ENCODE measurements at regions not wholly inside any gene's neighbourhood (a gene's known extent, or its start where the extent isn't known, plus 50 kb on each side); places are given as distances from the start of the nearest gene placed in this dataset.

DNA sequence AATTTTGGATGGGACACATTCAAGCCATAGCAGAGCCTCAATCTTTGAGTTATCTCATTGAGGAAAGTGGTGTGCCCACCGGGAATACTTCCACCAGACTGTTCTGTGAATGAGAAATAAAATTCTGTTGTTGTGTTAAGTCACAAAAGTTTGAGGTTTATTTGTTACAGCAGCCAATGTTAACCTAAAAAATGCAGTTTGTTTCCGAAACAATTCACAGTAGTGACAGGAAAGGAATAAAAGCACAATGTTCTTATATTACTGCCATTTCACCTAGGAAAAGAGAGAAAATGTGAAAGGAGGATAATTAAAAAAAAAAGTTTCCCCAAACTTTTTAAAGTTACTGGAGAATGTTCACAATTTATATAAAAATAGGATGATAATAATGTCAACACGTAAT lies 344.6 kb downstream of the CD83 start:
- WGBS (ENCODE audit: low lambda C conversion rate, missing lambda C conversion rate), result 88% methylated on average over 3 of the region's 3 CpGs
- H3K36me3 ChIP-seq (replicated peaks; ENCODE audit: insufficient read depth, low read depth), result no peaks in the 10 kb centered on the region
- TF ChIP-seq, protein P1, sequence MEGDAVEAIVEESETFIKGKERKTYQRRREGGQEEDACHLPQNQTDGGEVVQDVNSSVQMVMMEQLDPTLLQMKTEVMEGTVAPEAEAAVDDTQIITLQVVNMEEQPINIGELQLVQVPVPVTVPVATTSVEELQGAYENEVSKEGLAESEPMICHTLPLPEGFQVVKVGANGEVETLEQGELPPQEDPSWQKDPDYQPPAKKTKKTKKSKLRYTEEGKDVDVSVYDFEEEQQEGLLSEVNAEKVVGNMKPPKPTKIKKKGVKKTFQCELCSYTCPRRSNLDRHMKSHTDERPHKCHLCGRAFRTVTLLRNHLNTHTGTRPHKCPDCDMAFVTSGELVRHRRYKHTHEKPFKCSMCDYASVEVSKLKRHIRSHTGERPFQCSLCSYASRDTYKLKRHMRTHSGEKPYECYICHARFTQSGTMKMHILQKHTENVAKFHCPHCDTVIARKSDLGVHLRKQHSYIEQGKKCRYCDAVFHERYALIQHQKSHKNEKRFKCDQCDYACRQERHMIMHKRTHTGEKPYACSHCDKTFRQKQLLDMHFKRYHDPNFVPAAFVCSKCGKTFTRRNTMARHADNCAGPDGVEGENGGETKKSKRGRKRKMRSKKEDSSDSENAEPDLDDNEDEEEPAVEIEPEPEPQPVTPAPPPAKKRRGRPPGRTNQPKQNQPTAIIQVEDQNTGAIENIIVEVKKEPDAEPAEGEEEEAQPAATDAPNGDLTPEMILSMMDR (IDR thresholded peaks at IDR 0.05; ENCODE audit: poor library complexity), result no peak
- TF ChIP-seq EZH2phosphoT487 (IDR thresholded peaks at IDR 0.05; ENCODE audit: low read depth, severe bottlenecking, unreplicated experiment) (no peak), EZH2 (IDR thresholded peaks at IDR 0.05; ENCODE audit: borderline replicate concordance) (no peak)
- H3K9me3 ChIP-seq (ENCODE audit: low read depth), result no peaks in the 10 kb centered on the region
- no peaks in the 10 kb centered on the region for H4K20me1 ChIP-seq (ENCODE audit: insufficient read depth, poor library complexity, severe bottlenecking)
- H3K27me3 ChIP-seq, result no peaks in the 10 kb centered on the region
- H3K27ac ChIP-seq, result no peak overlapping the region
- no peaks in the 10 kb centered on the region for H3K79me2 ChIP-seq
- no peaks in the 10 kb centered on the region for H3K9me2 ChIP-seq (replicated peaks; ENCODE audit: insufficient read depth)
- DNase-seq (ENCODE audit: low spot score), result no peak
- H3K4me1 ChIP-seq (ENCODE audit: insufficient read depth), result no peaks in the 10 kb centered on the region
- H2AFZ ChIP-seq, result no peak overlapping the region
- H3K4me3 ChIP-seq, result no peak overlapping the region
- H3K4me2 ChIP-seq, result no peak overlapping the region

DNA sequence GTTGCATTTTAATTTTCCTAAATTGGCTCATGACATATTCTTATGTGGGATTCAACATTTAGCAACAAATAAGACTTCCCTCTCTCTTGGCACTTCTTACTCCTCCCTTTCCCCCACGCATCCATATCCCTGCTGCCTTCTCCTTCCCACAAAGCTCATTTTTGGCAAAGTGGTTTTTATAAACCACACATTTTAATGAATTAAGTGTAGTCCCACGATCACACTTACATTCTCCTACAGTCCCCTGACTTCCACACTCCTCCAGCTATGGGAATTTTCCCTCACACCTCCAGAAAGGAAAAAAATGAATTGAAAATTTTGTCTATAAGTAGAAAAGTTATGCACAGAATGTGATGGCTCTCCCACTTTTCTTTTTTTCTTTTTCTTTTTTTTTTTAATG lies 345.0 kb downstream of the CD83 start:
- 84% methylated on average over 2 of the region's 2 CpGs for WGBS (ENCODE audit: low lambda C conversion rate, missing lambda C conversion rate)
- Histone ChIP-seq H3K4me3 (no peak overlapping the region), H4K20me1 (ENCODE audit: insufficient read depth, poor library complexity, severe bottlenecking) (no peaks in the 10 kb centered on the region), H3K79me2 (no peaks in the 10 kb centered on the region), H3K27ac (no peak overlapping the region), H3K36me3 (replicated peaks; ENCODE audit: insufficient read depth, low read depth) (no peaks in the 10 kb centered on the region), H3K9me2 (replicated peaks; ENCODE audit: insufficient read depth) (no peaks in the 10 kb centered on the region), H3K9me3 (ENCODE audit: low read depth) (no peaks in the 10 kb centered on the region), H2AFZ (no peak overlapping the region), H3K4me1 (ENCODE audit: insufficient read depth) (no peaks in the 10 kb centered on the region), H3K4me2 (no peak overlapping the region), H3K27me3 (no peaks in the 10 kb centered on the region)
- TF ChIP-seq, protein P1 (IDR thresholded peaks at IDR 0.05; ENCODE audit: poor library complexity), result no peak
- TF ChIP-seq EZH2 (IDR thresholded peaks at IDR 0.05; ENCODE audit: borderline replicate concordance) (no peak), EZH2phosphoT487 (IDR thresholded peaks at IDR 0.05; ENCODE audit: low read depth, severe bottlenecking, unreplicated experiment) (no peak)
- DNase-seq (ENCODE audit: low spot score), result no peak

DNA sequence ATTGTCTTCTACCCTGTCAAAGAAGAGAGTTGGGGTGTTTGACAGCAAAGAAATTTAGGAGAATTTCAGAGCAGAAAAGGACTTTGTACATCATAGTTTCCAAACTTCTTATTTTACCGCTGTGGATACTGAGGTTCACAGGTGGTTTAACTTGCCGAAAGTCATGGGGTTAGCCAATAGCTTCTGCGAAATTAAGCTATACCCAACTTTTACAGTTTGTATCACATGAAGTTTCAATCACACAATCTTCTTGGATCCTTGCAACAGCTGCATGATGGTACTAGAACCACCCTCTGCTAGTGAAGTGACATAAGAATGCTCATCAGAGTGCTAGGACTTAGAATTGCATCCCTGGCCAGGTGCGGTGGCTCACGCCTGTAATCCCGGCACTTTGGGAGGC lies 345.5 kb downstream of the CD83 start:
- H3K27ac ChIP-seq, result no peak overlapping the region
- H3K27me3 ChIP-seq, result no peaks in the 10 kb centered on the region
- H3K36me3 ChIP-seq (replicated peaks; ENCODE audit: insufficient read depth, low read depth), result no peaks in the 10 kb centered on the region
- no peaks in the 10 kb centered on the region for H3K79me2 ChIP-seq
- no peak for DNase-seq (ENCODE audit: low spot score)
- no peaks in the 10 kb centered on the region for H3K9me3 ChIP-seq (ENCODE audit: low read depth)
- TF ChIP-seq, protein P1 (IDR thresholded peaks at IDR 0.05; ENCODE audit: poor library complexity), result no peak
- no peak for TF ChIP-seq EZH2 (IDR thresholded peaks at IDR 0.05; ENCODE audit: borderline replicate concordance)
- TF ChIP-seq EZH2phosphoT487 (IDR thresholded peaks at IDR 0.05; ENCODE audit: low read depth, severe bottlenecking, unreplicated experiment), result no peak
- H3K9me2 ChIP-seq (replicated peaks; ENCODE audit: insufficient read depth), result no peaks in the 10 kb centered on the region
- no peak overlapping the region for H3K4me2 ChIP-seq
- no peaks in the 10 kb centered on the region for H4K20me1 ChIP-seq (ENCODE audit: insufficient read depth, poor library complexity, severe bottlenecking)
- no peak overlapping the region for H2AFZ ChIP-seq
- H3K4me1 ChIP-seq (ENCODE audit: insufficient read depth), result no peaks in the 10 kb centered on the region
- H3K4me3 ChIP-seq, result no peak overlapping the region
- 94% methylated on average over 6 of the region's 6 CpGs for WGBS (ENCODE audit: low lambda C conversion rate, missing lambda C conversion rate)

DNA sequence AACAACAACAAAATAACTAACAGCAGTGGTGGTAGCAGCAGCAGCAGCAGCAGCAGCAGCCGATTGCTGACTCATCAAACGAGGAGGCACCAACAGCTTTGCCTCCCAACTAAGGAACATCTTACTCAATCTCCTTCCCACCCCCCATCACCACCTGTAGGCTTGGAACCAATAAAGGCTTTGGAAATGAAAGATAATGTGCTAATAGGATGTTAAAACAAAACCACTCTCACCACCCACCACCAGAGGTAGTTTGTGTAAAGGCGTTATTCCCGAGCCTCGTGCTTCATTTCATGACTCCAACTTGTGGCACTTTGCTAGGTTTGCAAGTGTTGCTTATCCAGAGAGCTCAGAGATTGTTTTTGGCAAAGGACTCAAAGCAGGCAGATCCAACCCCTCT lies 346.5 kb downstream of the CD83 start:
- 50% methylated on average over 5 of the region's 5 CpGs for WGBS (ENCODE audit: low lambda C conversion rate, missing lambda C conversion rate)
- Histone ChIP-seq H3K27me3 (no peaks in the 10 kb centered on the region), H3K4me3 (no peak overlapping the region), H3K27ac (no peak overlapping the region), H3K4me1 (ENCODE audit: insufficient read depth) (no peaks in the 10 kb centered on the region), H3K79me2 (no peaks in the 10 kb centered on the region), H3K9me3 (ENCODE audit: low read depth) (no peaks in the 10 kb centered on the region), H3K4me2 (no peak overlapping the region), H4K20me1 (ENCODE audit: insufficient read depth, poor library complexity, severe bottlenecking) (no peaks in the 10 kb centered on the region), H3K9me2 (replicated peaks; ENCODE audit: insufficient read depth) (no peaks in the 10 kb centered on the region), H3K36me3 (replicated peaks; ENCODE audit: insufficient read depth, low read depth) (no peaks in the 10 kb centered on the region), H2AFZ (no peak overlapping the region)
- no peak for DNase-seq (ENCODE audit: low spot score)
- TF ChIP-seq, protein P1 (IDR thresholded peaks at IDR 0.05; ENCODE audit: poor library complexity), result no peak
- TF ChIP-seq EZH2phosphoT487 (IDR thresholded peaks at IDR 0.05; ENCODE audit: low read depth, severe bottlenecking, unreplicated experiment), result no peak
- TF ChIP-seq EZH2 (IDR thresholded peaks at IDR 0.05; ENCODE audit: borderline replicate concordance), result no peak
